HL-60 (cell line): ENCODE measurements at regions not wholly inside any gene's neighbourhood (a gene's known extent, or its start where the extent isn't known, plus 50 kb on each side); places are given as distances from the start of the nearest gene placed in this dataset.

ENCODE experiments used
- DNase-seq, 2 experiments: peaks; one replicate each; pipeline ENCODE4 v3.0.0-alpha.2; 2010 to 2020; ENCODE audit warnings: low read depth in 1 of 2, low spot score in 1 of 2
- H3K27ac ChIP-seq: fragments of 250-450 bp; sonication (Bioruptor Pico); replicated peaks from 2 replicates; pipeline ENCODE4 v1.5.1; 2020; ENCODE audit warnings: mild to moderate bottlenecking, moderate library complexity
- H3K27me3 ChIP-seq: fragments of 250-450 bp; sonication (Bioruptor Pico); 2 replicates; pipeline ENCODE4 v1.5.1; 2021; ENCODE audit warnings: mild to moderate bottlenecking, moderate library complexity; ENCODE audit not compliant: insufficient read depth, poor library complexity, severe bottlenecking
- H3K4me3 ChIP-seq: replicated peaks from 2 replicates; pipeline ENCODE4 v1.5.1; 2011; ENCODE audit warnings: mild to moderate bottlenecking, control low read depth, low read length; ENCODE audit not compliant: insufficient read depth
- CTCF ChIP-seq: IDR thresholded peaks from one replicate; pipeline ENCODE4 v1.5.1; 2011; ENCODE audit warnings: low read length, control low read depth, inconsistent platforms; ENCODE audit not compliant: insufficient read depth
- GABPA ChIP-seq: IDR thresholded peaks from 2 replicates; pipeline ENCODE4 v1.6.1; 2012; ENCODE audit warnings: low read depth
- POLR2AphosphoS5 ChIP-seq: IDR thresholded peaks from 2 replicates; pipeline ENCODE4 v1.6.1; 2012; ENCODE audit warnings: low read depth
- REST ChIP-seq: IDR thresholded peaks from 2 replicates; pipeline ENCODE4 v1.6.1; 2012; ENCODE audit warnings: low read depth; ENCODE audit not compliant: insufficient replicate concordance
- SPI1 ChIP-seq: IDR thresholded peaks from 2 replicates; pipeline ENCODE4 v1.6.1; 2012; ENCODE audit warnings: low read depth, mild to moderate bottlenecking, borderline replicate concordance

- TF ChIP-seq POLR2AphosphoS5 (no peak), SPI1 (no peak), REST (no peak), CTCF (no peak), GABPA (no peak)
- Histone ChIP-seq H3K27ac (no peak overlapping the region), H3K27me3 (no peaks in the 10 kb centered on the region), H3K4me3 (no peak overlapping the region)
- DNase-seq: no peak
Measured at GRCh38 chr22:27656970-27657369, 144.6 kb downstream of the MN1 start.

GRCh38 chr22:27660306-27660705, 141.2 kb downstream of the MN1 start:
- no peak for TF ChIP-seq REST
- no peak for TF ChIP-seq CTCF
- no peak for TF ChIP-seq SPI1
- TF ChIP-seq POLR2AphosphoS5: no peak
- TF ChIP-seq GABPA: no peak
- no peaks in the 10 kb centered on the region for H3K27me3 ChIP-seq
- no peak overlapping the region for H3K27ac ChIP-seq
- no peak for DNase-seq
- H3K4me3 ChIP-seq: no peak overlapping the region

GRCh38 chr22:27662359-27663301, 138.9 kb downstream of the MN1 start:
- H3K4me3 ChIP-seq: no peak overlapping the region
- H3K27me3 ChIP-seq: no peaks in the 10 kb centered on the region
- TF ChIP-seq GABPA (no peak), SPI1 (no peak), REST (no peak), CTCF (no peak), POLR2AphosphoS5 (no peak)
- H3K27ac ChIP-seq: no peak overlapping the region
- DNase-seq: no peak
